Activated T-cell treated with anti-CD3 and anti-CD28 coated beads, Interleukin-2, amount 50 U/mL, for 48 hours (primary cell): ENCODE measurements at regions not wholly inside any gene's neighbourhood (a gene's known extent, or its start where the extent isn't known, plus 50 kb on each side); places are given as distances from the start of the nearest gene placed in this dataset.

Experiments
- DNase-seq, 2 experiments: peaks; one replicate each; pipeline ENCODE4 v3.0.0-alpha.2; 2020

DNA sequence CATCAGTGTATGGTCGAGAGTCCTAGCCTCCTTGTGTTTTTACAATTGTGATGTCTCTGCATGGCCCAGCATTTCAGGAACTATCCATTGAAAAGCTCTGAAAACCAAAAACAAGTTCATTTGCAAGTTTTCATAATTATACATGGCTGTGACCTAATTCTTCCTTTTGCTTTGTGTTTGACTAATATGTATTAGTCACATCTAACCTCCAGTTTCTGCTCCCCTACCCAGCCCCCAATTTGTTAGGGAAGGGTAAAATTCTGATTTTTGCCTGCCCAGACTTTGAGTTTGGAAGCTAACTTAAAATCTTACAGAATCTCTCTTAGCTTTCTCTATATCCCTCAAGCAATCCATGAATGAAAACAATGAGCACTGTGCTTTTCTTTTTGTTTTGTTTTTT, 128.2 kb upstream of the SEMA6A start:
- no peak for DNase-seq

- DNase-seq: no peak
Measured at GRCh38 chr5:116699332-116699731, 124.7 kb upstream of the SEMA6A start.

- DNase-seq: no peak
Measured at GRCh38 chr5:116696366-116696765, 121.7 kb upstream of the SEMA6A start.

GRCh38 chr5:116695681-116696080, 121.1 kb upstream of the SEMA6A start:
- DNase-seq: no peak

DNA sequence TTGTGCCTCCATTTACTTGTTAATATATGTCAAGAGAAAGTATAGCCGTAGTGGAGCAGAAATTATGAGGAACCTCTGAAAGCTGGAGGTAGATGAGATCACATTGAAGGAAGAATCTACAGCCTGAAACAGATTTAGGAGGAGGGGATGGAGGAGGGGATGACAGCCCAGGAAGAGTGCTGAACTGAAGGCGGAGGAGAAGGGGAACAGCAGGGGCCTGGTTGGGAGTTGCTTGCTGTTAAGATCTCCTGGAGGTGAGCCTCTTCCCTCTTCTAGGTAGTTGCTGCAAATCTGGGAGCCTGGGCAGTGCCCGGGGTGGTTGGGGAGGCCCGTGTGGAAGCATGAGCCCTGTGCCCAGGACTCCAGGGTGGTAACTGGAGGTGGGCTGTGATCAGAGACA, 111.8 kb upstream of the SEMA6A start:
- DNase-seq: no peak

DNA sequence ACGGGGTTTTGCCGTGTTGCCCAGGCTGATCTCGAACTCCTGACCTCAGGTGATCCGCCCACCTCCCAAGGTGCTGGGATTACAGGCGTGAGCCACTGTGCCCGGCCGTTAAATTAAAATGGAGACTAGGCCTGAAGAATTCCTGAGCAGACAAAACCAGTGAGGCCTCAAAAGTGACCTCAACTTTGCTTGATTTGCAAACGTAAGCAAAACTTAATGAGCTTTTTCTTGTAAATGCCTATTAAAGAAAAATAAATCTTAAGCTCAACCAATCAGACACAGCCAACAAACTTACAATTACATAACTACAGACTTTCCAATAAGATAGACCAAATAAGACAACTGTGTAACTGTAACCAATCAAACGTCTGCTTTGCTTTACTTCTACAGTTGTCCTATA, 111.3 kb upstream of the SEMA6A start:
- DNase-seq: no peak

DNA sequence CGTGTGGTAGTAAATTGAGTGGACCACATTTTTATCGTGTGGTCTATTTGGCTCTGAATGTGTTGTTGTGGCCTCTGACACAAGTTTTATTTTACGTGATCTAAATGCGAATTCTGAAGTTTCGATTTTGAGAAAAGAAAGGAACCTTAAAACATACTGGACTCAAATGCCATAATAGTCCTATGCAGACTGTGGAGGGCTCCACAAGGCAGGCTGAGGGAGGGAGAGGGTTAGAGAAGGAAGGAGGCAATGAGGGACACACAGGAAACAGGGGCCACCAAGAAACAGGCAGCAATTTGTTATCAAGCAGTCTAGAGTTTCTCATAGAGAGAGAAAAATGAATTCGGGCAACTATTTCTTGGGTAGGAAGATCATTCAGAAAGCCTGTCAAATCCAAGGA, 110.4 kb upstream of the SEMA6A start:
- no peak for DNase-seq

GRCh38 chr5:116681334-116682013, 106.9 kb upstream of the SEMA6A start:
- DNase-seq: no peak

DNA sequence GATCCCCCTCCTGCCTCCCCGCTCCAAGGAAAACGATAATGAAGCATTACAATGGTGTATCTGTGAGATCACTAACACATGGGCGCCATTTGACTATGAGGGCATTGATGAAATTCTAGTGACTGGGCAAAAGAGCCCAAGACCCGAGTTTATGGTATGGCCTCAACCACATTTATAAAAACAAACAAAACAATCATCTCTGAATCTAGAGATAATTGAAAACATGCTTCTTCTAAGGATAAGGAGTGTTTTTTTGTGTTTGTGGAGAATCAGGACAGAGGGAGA, 100.9 kb upstream of the SEMA6A start:
- DNase-seq: no peak

DNA sequence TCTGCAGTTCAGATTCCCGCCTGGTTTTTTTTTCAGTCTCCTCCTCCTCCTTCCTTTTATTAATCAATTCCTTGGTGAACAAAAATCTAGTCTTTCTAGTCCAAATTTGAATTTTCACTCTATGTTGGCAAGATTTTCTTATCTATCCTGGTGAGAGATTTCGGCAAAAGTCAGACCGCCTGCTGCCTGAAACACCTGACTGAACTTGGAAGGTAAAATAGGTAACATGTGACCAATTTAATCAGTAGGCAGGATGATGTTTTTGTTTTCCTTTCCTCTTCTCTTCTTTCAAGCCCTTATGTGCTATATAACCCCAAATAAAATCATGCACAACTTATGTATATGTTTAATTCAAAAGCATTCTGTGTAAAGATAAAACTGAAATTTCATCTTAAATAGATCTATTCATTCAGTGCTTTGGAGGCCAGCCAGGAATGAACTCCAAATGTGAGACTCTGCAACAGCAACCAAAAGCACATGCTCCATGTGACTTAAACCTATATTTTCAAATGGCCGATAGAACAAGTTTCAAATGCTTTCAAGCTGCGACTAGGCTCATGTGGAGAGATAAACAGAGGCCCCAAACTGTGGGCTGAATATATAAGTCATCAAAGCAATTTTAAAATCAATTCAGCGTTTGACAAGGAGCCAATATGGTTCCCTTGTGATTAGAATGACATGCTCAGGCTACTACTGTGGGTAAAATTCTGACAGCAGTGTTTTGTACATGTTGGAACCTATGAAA, 100.4 kb upstream of the SEMA6A start:
- no peak for DNase-seq

DNA sequence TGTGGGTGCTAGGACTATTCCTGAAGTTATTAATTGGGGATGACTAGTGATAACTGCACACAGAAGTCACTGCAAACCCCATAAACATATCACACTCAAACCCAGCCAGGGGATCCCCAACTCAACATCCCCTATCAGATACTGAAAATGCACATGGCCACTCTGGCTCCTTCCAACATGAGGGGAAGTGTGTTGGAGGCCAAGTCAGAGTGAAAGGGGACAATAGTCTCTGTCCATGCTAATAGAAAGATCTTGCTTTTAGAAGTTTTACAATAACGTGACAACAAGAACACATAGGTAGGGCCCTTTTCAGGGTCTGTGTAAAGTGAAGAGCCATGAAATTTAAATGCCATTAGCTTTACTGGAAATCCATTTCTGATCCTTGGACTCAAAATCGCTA, 98.8 kb upstream of the SEMA6A start:
- no peak for DNase-seq

DNA sequence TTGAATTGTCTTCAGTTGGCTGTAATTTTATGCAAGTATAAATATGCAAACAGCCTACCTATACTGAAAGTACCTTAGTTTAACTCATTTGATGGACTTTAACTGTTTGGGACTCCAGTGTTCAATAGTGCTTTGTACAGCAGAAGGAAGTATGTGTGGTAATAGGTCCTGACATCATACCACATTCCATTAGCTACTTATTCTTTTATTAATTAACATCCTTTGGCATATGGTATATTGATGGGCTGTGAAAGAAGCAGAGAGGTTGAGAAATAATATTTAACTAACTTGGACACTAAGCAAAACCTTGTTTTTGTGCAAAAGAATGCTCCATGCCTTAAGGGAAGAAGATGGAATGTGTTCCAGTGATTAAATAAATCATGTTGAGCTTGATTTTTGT, 97.6 kb upstream of the SEMA6A start:
- no peak for DNase-seq

DNA sequence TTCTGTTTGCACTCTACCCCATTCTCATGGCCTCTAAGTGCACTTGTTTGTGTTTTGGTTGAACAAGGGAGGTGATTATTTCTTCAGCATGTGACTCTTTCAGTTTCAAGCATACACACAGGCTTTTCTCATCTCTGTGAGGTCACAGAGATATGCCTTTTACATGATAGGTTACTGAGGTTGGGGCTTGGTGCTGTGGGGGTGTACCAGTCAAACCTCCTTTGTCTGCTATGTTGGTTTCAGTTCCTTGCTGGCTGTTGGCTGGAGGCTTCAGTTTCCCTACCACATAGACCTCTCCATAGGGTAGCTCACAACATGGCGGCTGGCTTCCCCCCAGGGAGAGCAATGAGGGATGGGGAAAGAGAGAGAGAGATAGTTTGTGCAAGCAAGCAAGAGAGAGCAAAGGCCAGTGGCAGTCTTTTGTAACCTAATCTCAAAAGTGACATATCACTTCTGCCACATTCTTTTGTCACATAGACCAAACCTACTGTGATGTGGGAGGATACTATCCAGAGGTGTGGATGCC, 96.7 kb upstream of the SEMA6A start:
- no peak for DNase-seq

DNA sequence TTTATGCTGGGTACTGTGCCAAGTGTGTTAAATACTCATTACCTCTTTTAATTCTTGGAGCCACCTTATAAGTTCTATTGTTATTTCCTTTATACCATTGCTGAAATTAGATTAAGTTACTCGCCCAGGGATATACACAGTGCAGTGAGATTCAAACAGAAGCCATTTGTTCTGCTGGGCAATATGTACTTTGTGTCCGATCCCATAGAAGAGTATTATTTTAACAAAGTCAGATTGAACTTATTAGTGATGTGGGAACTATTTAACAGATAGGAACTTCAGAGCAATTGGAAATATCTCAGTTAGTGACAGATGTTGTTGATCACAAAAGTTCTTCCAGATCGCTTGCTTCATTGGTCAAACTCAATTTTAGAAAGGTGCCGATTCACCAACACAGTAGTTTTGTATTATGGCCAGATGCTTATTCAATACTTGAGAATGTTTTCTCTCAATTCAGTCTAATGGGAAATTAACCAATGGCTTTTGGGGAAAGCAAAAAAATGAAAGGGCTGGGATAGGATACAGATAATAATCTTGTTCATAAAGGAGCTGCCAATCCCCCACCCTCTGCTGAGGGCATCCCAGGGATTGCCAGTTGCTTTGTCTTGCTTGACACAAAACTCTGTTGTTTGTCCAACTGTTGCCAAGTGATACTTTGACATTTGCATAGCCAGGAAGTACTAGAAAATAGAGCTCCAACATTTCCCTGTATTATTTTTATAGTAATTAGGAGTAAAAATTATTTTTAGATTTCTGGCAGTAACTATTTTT, 94.8 kb upstream of the SEMA6A start:
- no peak for DNase-seq

DNA sequence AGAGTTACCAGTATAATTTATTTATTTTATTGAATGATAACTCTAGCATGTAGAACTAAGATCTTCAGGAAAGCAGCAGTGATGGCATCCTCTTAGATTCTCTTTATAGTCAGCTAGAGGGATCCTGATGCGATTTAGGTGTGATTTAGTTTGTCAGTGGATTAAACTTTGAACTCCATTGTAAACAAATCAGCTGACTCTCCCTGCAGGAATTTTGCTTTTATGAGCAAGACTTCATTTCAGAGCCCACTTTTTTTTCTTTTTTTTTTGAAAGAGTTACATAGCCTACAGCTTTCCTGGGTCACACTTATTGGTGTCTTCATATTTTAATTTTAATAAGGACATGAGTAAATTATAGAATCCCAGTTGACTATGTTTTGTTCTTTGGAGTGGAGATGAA, 93.8 kb upstream of the SEMA6A start:
- no peak for DNase-seq

- no peak for DNase-seq
Measured at GRCh38 chr5:116666901-116667300, 92.3 kb upstream of the SEMA6A start.

GRCh38 chr5:116664988-116665387, 90.4 kb upstream of the SEMA6A start:
- no peak for DNase-seq

DNA sequence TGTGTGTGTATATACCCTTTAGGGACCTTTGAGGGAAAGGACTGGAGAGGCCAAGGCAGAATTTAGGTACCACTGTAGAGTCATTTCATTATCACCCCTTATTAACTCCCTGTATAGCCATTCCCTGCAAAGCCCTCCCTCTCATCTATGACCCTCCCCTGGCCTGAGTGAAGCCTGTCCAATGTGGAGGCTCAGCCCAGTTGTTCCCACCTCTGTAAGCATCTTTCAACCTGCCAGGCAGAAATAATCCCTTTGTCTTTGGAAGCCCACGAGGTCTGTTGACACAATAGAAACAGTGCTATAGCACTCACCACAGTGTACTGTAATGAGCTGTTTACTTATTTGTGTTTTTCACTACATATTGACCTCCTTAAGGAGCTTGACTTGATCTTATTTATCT, 88.5 kb upstream of the SEMA6A start:
- DNase-seq: no peak

DNA sequence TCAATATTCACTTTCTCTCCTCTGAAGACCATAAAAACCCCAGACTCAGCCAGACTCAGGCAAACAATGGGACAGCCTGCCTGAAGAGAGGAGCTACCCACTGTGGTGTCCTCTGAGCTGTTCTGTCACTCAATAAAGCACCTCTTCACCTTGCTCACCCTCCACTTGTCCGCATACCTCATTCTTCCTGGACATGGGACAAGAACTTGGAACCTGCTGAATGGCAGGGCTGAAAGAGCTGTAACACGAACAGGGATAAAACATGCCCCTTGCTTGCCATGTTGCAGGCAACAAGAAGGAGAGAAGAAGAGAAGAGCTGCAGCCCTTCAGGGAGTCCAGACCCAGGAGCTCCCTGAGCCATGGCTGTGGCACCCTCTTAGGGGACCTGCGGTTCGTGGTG, 86.8 kb upstream of the SEMA6A start:
- DNase-seq: no peak

DNA sequence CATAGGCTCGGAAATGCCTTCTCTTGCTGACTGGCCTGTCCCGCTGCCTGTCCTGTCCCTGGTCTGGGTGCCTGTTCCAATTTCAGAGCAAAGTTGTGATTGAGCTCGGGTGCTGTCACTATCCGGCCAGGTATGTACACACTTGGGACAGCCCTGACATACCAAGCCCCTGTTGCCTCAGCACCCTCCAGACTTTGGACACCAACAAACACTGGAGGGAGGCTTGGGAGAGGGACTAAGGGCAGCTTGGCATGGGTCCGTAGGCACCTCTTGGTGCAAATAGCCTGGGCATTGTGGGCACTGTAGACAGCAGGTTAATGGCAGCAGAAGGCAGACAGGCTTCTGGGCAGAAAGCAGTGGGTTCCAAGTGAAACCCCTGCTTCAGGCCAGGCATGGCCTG, 86.3 kb upstream of the SEMA6A start:
- DNase-seq: no peak

GRCh38 chr5:116658830-116659229, 84.2 kb upstream of the SEMA6A start:
- no peak for DNase-seq

GRCh38 chr5:116658141-116658540, 83.5 kb upstream of the SEMA6A start:
- DNase-seq: no peak

DNA sequence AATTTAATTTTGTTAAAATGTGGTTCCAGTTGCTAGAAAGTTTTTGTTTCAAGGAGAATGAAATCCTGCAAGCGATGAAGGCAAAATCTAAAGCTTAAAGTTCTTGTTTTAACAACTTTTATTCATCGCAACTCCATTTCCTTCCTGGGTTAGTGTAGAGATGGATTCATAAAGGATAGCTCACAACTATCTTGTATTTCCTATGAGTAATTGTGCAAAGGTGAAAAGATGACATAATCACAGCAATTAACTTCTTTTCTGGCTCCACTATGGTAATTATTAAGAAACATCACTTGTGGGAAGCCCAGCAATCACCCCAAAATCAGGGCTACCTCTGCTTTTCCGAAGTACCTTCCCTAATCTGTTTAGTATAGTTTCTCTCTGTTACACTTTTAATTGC, 80.8 kb upstream of the SEMA6A start:
- DNase-seq: no peak

DNA sequence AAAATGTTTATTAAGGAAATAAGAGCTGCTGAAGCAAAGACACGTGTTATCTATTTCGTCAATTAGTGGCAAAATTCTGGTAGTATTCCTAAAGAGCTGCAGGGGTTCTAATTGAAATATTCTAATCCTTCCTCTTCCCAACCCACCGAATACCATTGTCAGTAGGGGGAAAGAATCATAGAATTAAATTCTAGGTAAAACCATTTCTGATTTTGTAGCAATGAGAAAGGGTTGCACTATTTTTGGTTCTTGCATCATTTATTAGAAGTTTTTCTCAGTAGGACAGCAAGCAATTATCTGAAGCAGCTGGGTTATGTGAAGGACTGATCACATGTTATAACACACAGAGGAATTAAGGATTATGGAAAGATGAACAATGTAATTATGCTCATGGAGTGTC, 80.3 kb upstream of the SEMA6A start:
- no peak for DNase-seq
